HL-60 (cell line): ENCODE measurements at regions not wholly inside any gene's neighbourhood (a gene's known extent, or its start where the extent isn't known, plus 50 kb on each side); places are given as distances from the start of the nearest gene placed in this dataset.
"Not testable (repeated sequence)": the region's sequence is repeated elsewhere in the genome, so short reads cannot be mapped to it uniquely, and the experiment has no call there.

Experiments
- CTCF ChIP-seq: IDR thresholded peaks from one replicate; pipeline ENCODE4 v1.5.1; 2011; ENCODE audit warnings: low read length, control low read depth, inconsistent platforms; ENCODE audit not compliant: insufficient read depth
- GABPA ChIP-seq: IDR thresholded peaks from 2 replicates; pipeline ENCODE4 v1.6.1; 2012; ENCODE audit warnings: low read depth
- POLR2AphosphoS5 ChIP-seq: IDR thresholded peaks from 2 replicates; pipeline ENCODE4 v1.6.1; 2012; ENCODE audit warnings: low read depth
- SPI1 ChIP-seq: IDR thresholded peaks from 2 replicates; pipeline ENCODE4 v1.6.1; 2012; ENCODE audit warnings: low read depth, mild to moderate bottlenecking, borderline replicate concordance
- TF ChIP-seq, protein P1 (sequence below): IDR thresholded peaks from 2 replicates; pipeline ENCODE4 v1.6.1; 2012; ENCODE audit warnings: low read depth; ENCODE audit not compliant: insufficient replicate concordance

DNA sequence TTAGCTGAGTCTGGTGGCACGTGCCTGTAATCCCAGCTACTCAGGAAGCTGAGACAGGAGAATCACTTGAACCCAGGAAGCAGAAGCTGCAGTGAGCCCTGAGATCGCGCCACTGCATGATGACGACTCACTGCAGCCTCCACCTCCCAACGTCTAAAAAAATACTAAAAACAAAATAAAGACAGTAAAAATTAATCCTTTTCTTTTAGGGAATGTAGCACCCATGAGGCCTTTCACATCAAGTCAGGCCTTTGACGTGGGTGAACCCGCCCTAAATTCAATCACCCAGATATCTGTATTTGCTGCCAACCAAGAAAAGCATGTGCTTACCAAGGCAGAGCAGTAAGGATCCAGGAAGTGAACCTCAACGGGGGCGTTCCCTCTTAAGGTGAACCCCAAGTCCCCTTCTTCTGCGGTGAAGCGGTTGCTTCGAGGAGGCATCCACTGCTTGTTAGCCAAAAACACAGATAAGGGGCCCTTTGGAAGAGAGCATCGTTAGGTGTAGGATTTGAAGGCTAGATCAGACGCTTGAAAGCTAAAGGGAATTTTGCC, 301.2 kb downstream of the GOLGA6L6 start:
- not testable (repeated sequence) for TF ChIP-seq GABPA, CTCF, SPI1, POLR2AphosphoS5
- TF ChIP-seq, protein P1, sequence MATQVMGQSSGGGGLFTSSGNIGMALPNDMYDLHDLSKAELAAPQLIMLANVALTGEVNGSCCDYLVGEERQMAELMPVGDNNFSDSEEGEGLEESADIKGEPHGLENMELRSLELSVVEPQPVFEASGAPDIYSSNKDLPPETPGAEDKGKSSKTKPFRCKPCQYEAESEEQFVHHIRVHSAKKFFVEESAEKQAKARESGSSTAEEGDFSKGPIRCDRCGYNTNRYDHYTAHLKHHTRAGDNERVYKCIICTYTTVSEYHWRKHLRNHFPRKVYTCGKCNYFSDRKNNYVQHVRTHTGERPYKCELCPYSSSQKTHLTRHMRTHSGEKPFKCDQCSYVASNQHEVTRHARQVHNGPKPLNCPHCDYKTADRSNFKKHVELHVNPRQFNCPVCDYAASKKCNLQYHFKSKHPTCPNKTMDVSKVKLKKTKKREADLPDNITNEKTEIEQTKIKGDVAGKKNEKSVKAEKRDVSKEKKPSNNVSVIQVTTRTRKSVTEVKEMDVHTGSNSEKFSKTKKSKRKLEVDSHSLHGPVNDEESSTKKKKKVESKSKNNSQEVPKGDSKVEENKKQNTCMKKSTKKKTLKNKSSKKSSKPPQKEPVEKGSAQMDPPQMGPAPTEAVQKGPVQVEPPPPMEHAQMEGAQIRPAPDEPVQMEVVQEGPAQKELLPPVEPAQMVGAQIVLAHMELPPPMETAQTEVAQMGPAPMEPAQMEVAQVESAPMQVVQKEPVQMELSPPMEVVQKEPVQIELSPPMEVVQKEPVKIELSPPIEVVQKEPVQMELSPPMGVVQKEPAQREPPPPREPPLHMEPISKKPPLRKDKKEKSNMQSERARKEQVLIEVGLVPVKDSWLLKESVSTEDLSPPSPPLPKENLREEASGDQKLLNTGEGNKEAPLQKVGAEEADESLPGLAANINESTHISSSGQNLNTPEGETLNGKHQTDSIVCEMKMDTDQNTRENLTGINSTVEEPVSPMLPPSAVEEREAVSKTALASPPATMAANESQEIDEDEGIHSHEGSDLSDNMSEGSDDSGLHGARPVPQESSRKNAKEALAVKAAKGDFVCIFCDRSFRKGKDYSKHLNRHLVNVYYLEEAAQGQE, result not testable (repeated sequence)
